ENCODE measurements at regions not wholly inside any gene's neighbourhood (a gene's known extent, or its start where the extent isn't known, plus 50 kb on each side); places are given as distances from the start of the nearest gene placed in this dataset.

DNA sequence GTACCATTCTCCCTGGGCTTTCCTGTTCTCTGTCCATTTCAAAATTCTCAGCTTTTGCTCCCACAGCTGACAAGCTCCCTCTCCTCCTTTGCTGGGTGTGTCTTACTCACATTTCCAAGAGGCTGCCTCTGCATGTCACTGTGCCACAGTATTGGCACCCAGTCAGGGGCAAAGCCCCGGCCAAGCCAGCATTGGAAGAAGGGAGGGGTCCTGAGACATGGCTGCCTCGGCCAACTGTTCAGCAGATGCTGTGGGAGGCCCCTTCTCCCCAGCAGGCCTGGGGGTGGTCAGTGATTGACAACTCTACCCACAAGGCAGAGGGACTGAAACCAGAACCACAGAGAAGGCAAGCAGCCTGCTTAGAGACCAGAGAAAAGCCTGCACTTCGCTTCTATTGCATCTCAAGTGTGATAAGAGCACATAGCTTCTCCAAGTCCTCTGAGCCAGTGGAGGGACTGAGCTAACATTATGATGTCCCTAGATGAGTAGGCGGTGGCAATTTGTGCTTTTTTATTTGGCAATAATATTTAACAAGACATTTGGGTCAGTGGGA lies 294.1 kb downstream of the SIPA1L2 start:
- DNase-seq (ENCODE audit: low spot score) = no peak

More for the DNA sequence above, 294.1 kb downstream of the SIPA1L2 start:
- no peak for TF ChIP-seq ZNF423 (CRISPR knock-in tag; IDR thresholded peaks at IDR 0.05)
- TF ChIP-seq ZNF317 (CRISPR knock-in tag; IDR thresholded peaks at IDR 0.05; ENCODE audit: borderline replicate concordance, low read depth) = no peak
- no peak for TF ChIP-seq MXD4 (CRISPR knock-in tag; IDR thresholded peaks at IDR 0.05; ENCODE audit: borderline replicate concordance)
- TF ChIP-seq ZNF138 (CRISPR knock-in tag; conservative IDR thresholded peaks at IDR 0.05) = no peak
- no peak for TF ChIP-seq USF2 (CRISPR knock-in tag; IDR thresholded peaks at IDR 0.05)
- TF ChIP-seq, protein P1, sequence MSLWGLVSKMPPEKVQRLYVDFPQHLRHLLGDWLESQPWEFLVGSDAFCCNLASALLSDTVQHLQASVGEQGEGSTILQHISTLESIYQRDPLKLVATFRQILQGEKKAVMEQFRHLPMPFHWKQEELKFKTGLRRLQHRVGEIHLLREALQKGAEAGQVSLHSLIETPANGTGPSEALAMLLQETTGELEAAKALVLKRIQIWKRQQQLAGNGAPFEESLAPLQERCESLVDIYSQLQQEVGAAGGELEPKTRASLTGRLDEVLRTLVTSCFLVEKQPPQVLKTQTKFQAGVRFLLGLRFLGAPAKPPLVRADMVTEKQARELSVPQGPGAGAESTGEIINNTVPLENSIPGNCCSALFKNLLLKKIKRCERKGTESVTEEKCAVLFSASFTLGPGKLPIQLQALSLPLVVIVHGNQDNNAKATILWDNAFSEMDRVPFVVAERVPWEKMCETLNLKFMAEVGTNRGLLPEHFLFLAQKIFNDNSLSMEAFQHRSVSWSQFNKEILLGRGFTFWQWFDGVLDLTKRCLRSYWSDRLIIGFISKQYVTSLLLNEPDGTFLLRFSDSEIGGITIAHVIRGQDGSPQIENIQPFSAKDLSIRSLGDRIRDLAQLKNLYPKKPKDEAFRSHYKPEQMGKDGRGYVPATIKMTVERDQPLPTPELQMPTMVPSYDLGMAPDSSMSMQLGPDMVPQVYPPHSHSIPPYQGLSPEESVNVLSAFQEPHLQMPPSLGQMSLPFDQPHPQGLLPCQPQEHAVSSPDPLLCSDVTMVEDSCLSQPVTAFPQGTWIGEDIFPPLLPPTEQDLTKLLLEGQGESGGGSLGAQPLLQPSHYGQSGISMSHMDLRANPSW (CRISPR knock-in tag; conservative IDR thresholded peaks at IDR 0.05; ENCODE audit: low read depth) = no peak
- no peak for TF ChIP-seq PREB (CRISPR knock-in tag; IDR thresholded peaks at IDR 0.05; ENCODE audit: borderline replicate concordance)
- TF ChIP-seq JUN (CRISPR knock-in tag; IDR thresholded peaks at IDR 0.05) = no peak
- TF ChIP-seq, protein P2, sequence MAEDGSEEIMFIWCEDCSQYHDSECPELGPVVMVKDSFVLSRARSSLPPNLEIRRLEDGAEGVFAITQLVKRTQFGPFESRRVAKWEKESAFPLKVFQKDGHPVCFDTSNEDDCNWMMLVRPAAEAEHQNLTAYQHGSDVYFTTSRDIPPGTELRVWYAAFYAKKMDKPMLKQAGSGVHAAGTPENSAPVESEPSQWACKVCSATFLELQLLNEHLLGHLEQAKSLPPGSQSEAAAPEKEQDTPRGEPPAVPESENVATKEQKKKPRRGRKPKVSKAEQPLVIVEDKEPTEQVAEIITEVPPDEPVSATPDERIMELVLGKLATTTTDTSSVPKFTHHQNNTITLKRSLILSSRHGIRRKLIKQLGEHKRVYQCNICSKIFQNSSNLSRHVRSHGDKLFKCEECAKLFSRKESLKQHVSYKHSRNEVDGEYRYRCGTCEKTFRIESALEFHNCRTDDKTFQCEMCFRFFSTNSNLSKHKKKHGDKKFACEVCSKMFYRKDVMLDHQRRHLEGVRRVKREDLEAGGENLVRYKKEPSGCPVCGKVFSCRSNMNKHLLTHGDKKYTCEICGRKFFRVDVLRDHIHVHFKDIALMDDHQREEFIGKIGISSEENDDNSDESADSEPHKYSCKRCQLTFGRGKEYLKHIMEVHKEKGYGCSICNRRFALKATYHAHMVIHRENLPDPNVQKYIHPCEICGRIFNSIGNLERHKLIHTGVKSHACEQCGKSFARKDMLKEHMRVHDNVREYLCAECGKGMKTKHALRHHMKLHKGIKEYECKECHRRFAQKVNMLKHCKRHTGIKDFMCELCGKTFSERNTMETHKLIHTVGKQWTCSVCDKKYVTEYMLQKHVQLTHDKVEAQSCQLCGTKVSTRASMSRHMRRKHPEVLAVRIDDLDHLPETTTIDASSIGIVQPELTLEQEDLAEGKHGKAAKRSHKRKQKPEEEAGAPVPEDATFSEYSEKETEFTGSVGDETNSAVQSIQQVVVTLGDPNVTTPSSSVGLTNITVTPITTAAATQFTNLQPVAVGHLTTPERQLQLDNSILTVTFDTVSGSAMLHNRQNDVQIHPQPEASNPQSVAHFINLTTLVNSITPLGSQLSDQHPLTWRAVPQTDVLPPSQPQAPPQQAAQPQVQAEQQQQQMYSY (CRISPR knock-in tag; IDR thresholded peaks at IDR 0.05) = no peak
- TF ChIP-seq, protein P3, sequence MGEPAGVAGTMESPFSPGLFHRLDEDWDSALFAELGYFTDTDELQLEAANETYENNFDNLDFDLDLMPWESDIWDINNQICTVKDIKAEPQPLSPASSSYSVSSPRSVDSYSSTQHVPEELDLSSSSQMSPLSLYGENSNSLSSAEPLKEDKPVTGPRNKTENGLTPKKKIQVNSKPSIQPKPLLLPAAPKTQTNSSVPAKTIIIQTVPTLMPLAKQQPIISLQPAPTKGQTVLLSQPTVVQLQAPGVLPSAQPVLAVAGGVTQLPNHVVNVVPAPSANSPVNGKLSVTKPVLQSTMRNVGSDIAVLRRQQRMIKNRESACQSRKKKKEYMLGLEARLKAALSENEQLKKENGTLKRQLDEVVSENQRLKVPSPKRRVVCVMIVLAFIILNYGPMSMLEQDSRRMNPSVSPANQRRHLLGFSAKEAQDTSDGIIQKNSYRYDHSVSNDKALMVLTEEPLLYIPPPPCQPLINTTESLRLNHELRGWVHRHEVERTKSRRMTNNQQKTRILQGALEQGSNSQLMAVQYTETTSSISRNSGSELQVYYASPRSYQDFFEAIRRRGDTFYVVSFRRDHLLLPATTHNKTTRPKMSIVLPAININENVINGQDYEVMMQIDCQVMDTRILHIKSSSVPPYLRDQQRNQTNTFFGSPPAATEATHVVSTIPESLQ (CRISPR knock-in tag; IDR thresholded peaks at IDR 0.05) = no peak
- TF ChIP-seq CREB1 (CRISPR knock-in tag; IDR thresholded peaks at IDR 0.05) = no peak
- TF ChIP-seq, protein P4, sequence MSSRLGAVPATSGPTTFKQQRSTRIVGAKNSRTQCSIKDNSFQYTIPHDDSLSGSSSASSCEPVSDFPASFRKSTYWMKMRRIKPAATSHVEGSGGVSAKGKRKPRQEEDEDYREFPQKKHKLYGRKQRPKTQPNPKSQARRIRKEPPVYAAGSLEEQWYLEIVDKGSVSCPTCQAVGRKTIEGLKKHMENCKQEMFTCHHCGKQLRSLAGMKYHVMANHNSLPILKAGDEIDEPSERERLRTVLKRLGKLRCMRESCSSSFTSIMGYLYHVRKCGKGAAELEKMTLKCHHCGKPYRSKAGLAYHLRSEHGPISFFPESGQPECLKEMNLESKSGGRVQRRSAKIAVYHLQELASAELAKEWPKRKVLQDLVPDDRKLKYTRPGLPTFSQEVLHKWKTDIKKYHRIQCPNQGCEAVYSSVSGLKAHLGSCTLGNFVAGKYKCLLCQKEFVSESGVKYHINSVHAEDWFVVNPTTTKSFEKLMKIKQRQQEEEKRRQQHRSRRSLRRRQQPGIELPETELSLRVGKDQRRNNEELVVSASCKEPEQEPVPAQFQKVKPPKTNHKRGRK (CRISPR knock-in tag; IDR thresholded peaks at IDR 0.05; ENCODE audit: borderline replicate concordance) = no peak
- no peak for TF ChIP-seq CREM (CRISPR knock-in tag; IDR thresholded peaks at IDR 0.05)
- TF ChIP-seq ESRRA (CRISPR knock-in tag; IDR thresholded peaks at IDR 0.05; ENCODE audit: borderline replicate concordance) = no peak
- TF ChIP-seq TEAD1 (CRISPR knock-in tag; IDR thresholded peaks at IDR 0.05) = no peak
- H3K36me3 Mint-ChIP-seq = peaks cover 7% of the 10 kb centered on the region
- ChIA-PET CTCF (no interaction called here), POLR2A (no interaction called here)
- ATAC-seq = no peak
- H3K27me3 Mint-ChIP-seq (ENCODE audit: low read depth) = peaks cover 37% of the 10 kb centered on the region
- H3K9me3 Mint-ChIP-seq = peaks cover 7% of the 10 kb centered on the region
- H3K4me3 Mint-ChIP-seq = no peak overlapping the region
- H3K4me1 Mint-ChIP-seq = no peaks in the 10 kb centered on the region
- H3K27ac Mint-ChIP-seq = no peak overlapping the region
